Bronchial epithelial cell (primary cell): ENCODE measurements at regions not wholly inside any gene's neighbourhood (a gene's known extent, or its start where the extent isn't known, plus 50 kb on each side); places are given as distances from the start of the nearest gene placed in this dataset.

ENCODE experiments used
- DNase-seq: peaks from one replicate; pipeline ENCODE4 v3.0.0-alpha.2; 2010; ENCODE audit warnings: low read depth
- FAIRE-seq: peaks from 2 replicates; lab custom pipeline; 2011; peaks lifted over from hg19 to GRCh38; lab: Jason Lieb, UNC
- H3K27me3 ChIP-seq: 2 replicates; pipeline ENCODE4 v1.5.1; 2011; ENCODE audit warnings: low read length; ENCODE audit not compliant: control insufficient read depth, insufficient read depth
- H3K36me3 ChIP-seq: 2 replicates; pipeline ENCODE4 v1.5.1; 2011; ENCODE audit warnings: low read length; ENCODE audit not compliant: control insufficient read depth, insufficient read depth
- H3K4me3 ChIP-seq: 2 replicates; pipeline ENCODE4 v1.5.1; 2011; ENCODE audit warnings: mild to moderate bottlenecking, low read depth, low read length, control low read depth
- TF ChIP-seq, protein P1 (sequence below): IDR thresholded peaks from 2 replicates; pipeline ENCODE4 v1.5.1; 2011; ENCODE audit warnings: mild to moderate bottlenecking, moderate library complexity, low read length, control low read depth, inconsistent platforms; ENCODE audit not compliant: insufficient read depth, severe bottlenecking

DNA sequence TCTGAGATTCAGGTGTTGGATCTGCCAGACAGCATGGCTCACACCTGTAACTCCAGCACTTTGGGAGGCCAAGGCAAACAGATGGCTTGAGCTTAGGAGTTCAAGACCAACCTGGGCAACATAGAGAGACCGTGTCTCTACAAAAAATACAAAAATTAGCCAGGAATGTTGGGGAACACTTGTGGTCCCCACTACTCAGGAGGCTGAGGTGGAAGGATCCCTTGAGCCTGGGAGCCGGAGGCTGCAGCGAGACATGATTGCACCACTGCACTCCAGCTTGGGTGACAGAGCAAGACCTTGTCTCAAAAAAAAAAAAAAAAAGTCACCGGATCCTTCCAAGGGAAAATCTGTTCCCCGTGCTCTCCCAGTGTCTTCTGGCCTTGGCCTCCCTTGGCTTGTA, 109.2 kb downstream of the IRS2 start:
- no peak overlapping the region for H3K4me3 ChIP-seq
- H3K27me3 ChIP-seq, result no peaks in the 10 kb centered on the region
- DNase-seq (no peak), FAIRE-seq (no peak)
- TF ChIP-seq, protein P1, sequence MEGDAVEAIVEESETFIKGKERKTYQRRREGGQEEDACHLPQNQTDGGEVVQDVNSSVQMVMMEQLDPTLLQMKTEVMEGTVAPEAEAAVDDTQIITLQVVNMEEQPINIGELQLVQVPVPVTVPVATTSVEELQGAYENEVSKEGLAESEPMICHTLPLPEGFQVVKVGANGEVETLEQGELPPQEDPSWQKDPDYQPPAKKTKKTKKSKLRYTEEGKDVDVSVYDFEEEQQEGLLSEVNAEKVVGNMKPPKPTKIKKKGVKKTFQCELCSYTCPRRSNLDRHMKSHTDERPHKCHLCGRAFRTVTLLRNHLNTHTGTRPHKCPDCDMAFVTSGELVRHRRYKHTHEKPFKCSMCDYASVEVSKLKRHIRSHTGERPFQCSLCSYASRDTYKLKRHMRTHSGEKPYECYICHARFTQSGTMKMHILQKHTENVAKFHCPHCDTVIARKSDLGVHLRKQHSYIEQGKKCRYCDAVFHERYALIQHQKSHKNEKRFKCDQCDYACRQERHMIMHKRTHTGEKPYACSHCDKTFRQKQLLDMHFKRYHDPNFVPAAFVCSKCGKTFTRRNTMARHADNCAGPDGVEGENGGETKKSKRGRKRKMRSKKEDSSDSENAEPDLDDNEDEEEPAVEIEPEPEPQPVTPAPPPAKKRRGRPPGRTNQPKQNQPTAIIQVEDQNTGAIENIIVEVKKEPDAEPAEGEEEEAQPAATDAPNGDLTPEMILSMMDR, result no peak
- no peaks in the 10 kb centered on the region for H3K36me3 ChIP-seq

DNA sequence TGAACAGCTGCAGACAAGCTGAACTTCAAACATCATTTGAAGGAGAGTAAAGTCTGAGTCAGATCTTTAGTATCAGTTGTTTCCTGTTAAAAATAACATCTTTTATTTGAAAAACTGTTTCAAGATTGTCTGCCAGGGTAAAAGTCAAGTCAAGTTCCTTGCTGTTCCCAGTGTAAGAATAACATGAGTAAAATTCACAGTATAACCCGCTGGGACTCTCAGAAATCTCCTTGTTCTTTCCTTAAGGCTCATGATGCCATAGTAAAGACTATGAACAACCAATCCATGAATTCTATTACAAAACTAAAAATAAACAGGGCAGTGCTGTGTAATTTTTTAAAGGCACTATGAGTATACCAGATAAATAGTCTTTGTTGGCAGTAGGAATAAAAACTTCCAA, 112.9 kb downstream of the IRS2 start:
- Histone ChIP-seq H3K27me3 (no peaks in the 10 kb centered on the region), H3K4me3 (no peak overlapping the region), H3K36me3 (no peaks in the 10 kb centered on the region)
- FAIRE-seq (no peak), DNase-seq (no peak)
- TF ChIP-seq, protein P1, result no peak

DNA sequence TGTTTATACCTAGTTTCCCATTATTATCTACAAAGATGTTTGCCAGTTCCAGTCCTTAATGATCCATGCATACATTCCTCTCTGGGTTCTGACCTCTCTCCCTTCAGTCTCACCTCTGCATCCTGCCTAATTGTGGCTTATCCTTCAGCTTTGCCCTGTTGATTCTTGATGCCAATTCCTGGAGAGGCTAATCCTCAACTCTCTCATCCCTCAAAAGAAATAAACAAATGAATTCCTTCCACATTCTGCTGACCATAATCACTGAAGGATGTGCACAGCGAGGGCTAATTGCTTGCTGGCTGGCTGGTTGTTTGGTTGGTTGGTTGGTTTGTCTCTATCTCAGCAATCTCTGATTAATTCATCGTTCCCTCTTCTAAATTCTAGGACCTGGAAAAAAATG, 113.8 kb downstream of the IRS2 start:
- TF ChIP-seq, protein P1, result no peak
- FAIRE-seq, result no peak
- H3K27me3 ChIP-seq, result no peaks in the 10 kb centered on the region

DNA sequence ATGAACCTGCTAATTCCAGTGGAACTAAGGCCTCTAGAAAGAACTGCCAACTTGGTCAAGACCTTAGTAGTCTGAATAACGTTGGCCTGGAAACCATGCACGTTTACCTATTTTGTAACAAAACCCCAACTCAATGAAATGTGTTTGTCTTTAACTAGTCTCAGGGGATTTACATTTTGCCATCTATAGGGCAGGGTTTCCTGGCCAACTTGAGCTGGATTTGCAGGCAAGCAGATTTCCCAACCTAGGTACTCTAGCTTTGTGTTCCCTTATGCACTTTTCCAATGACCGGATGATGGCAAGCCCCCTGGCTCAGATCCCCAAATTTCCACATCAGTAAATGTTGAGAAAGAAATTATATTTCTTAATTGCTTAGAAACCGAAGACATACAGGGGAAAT, 114.5 kb downstream of the IRS2 start:
- FAIRE-seq, result no peak
- Histone ChIP-seq H3K27me3 (no peaks in the 10 kb centered on the region), H3K4me3 (no peak overlapping the region), H3K36me3 (no peaks in the 10 kb centered on the region)
- TF ChIP-seq, protein P1, result no peak
- DNase-seq, result no peak

More for the DNA sequence above, 113.8 kb downstream of the IRS2 start:
- no peak for DNase-seq
- H3K4me3 ChIP-seq, result no peak overlapping the region
- H3K36me3 ChIP-seq, result no peaks in the 10 kb centered on the region

DNA sequence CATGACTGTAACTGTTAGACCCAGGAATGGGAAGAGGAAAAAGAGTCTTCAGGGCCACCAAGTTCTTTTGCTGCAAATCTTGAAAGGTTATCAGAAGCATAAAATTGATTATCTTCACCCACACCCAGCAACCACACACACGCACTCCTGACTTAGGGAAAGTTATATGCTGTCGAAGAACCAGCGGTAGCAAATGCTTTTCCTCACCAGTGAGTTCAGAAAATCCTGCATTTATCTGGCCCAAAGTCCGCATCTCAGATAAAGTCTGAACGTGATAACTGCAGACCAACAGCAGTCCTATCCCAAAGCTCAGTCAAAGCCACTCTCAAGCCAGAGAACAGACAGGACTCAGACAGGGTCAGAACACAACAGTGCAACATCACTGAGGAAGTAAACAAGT, 115.6 kb downstream of the IRS2 start:
- H3K36me3 ChIP-seq, result no peaks in the 10 kb centered on the region
- TF ChIP-seq, protein P1, result no peak
- no peak for DNase-seq
- H3K4me3 ChIP-seq, result no peak overlapping the region
- no peaks in the 10 kb centered on the region for H3K27me3 ChIP-seq
- FAIRE-seq, result peak; percentile 7

DNA sequence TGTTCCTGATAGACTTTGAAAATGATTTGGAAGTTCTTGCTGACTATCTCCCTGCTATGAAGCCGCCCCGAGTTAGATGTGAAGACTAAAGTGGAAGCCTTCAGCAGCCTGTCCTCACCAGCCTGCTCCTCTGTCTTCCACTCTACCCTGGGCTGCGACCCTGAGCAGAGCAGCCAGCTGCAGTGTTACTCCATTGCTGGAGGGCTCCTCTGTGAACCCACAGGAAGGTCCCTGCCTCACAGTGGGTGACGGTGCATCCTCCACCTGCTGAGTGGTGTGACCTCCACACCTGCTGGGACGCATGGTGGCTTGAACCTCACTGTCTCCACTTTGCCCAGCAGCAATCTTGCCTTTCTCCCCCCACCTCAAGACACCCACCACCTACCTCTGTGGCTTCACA, 116.4 kb downstream of the IRS2 start:
- no peak for DNase-seq
- TF ChIP-seq, protein P1, result no peak
- FAIRE-seq, result no peak
- H3K4me3 ChIP-seq, result no peak overlapping the region
- H3K27me3 ChIP-seq, result no peaks in the 10 kb centered on the region
- H3K36me3 ChIP-seq, result no peaks in the 10 kb centered on the region
